DND-41 (cell line): ENCODE measurements at regions not wholly inside any gene's neighbourhood (a gene's known extent, or its start where the extent isn't known, plus 50 kb on each side); places are given as distances from the start of the nearest gene placed in this dataset.

Experiments
- ATAC-seq: fragments of 200-7000 bp; cut with Tn5 transposase; 3 replicates; pipeline ENCODE4 v1.9.1; 2021; ENCODE audit warnings: low read depth; ENCODE audit not compliant: insufficient read depth
- DNase-seq: peaks from one replicate; pipeline ENCODE4 v3.0.0-alpha.2; 2020
- H2AFZ ChIP-seq: 2 replicates; pipeline ENCODE4 v1.6.0; 2012; ENCODE audit warnings: low read depth, low read length
- H3K27ac ChIP-seq: 2 replicates; pipeline ENCODE4 v1.5.1; 2012; ENCODE audit warnings: low read length, inconsistent platforms
- H3K27me3 ChIP-seq: fragments of 200-600 bp; sonication (generic); 2 replicates; pipeline ENCODE4 v1.6.0; 2012; ENCODE audit warnings: low read length, mild to moderate bottlenecking, inconsistent platforms; ENCODE audit not compliant: insufficient read depth, poor library complexity
- H3K36me3 ChIP-seq: 2 replicates; pipeline ENCODE4 v1.5.1; 2012; ENCODE audit warnings: low read length, inconsistent platforms; ENCODE audit not compliant: insufficient read depth
- H3K4me1 ChIP-seq: 2 replicates; pipeline ENCODE4 v1.5.1; 2012; ENCODE audit warnings: mild to moderate bottlenecking, low read length; ENCODE audit not compliant: insufficient read depth
- H3K4me2 ChIP-seq: 2 replicates; pipeline ENCODE4 v1.6.0; 2012; ENCODE audit warnings: mild to moderate bottlenecking, moderate library complexity, low read length, inconsistent platforms; ENCODE audit not compliant: insufficient read depth
- H3K4me3 ChIP-seq, 2 experiments: fragments of 200-600 bp in 1 of 2; shearing (Covaris generic) in 1 of 2; 2 replicates each; pipeline ENCODE4 v1.5.1; 2012 to 2016; ENCODE audit warnings: inconsistent platforms in 2 of 2, low read length in 2 of 2, mild to moderate bottlenecking in 2 of 2, low read depth in 1 of 2, moderate library complexity in 1 of 2
- H3K79me2 ChIP-seq: 2 replicates; pipeline ENCODE4 v1.6.0; 2012; ENCODE audit warnings: low read length, inconsistent platforms; ENCODE audit not compliant: insufficient read depth
- H3K9ac ChIP-seq: 2 replicates; pipeline ENCODE4 v1.6.0; 2012; ENCODE audit warnings: low read depth, mild to moderate bottlenecking, inconsistent platforms, low read length, moderate library complexity
- H3K9me3 ChIP-seq: 2 replicates; pipeline ENCODE4 v1.5.1; 2012; ENCODE audit warnings: low read length, moderate library complexity, mild to moderate bottlenecking, inconsistent platforms; ENCODE audit not compliant: insufficient read depth, severe bottlenecking
- H4K20me1 ChIP-seq: 2 replicates; pipeline ENCODE4 v1.6.0; 2012; ENCODE audit warnings: low read length; ENCODE audit not compliant: insufficient read depth
- CTCF ChIP-seq: IDR thresholded peaks from 2 replicates; pipeline ENCODE4 v1.5.1; 2012; ENCODE audit warnings: borderline replicate concordance, low read length, moderate library complexity, mild to moderate bottlenecking; ENCODE audit not compliant: poor library complexity, severe bottlenecking; ENCODE audit errors: extremely low read depth
- EZH2 ChIP-seq: IDR thresholded peaks from 3 replicates; pipeline ENCODE4 v1.6.1; 2012; ENCODE audit warnings: borderline replicate concordance, low read depth, mild to moderate bottlenecking, moderate library complexity, low read length, inconsistent platforms; ENCODE audit not compliant: severe bottlenecking

GRCh38 chr6:134698228-134698627 lies 251.7 kb downstream of the ALDH8A1 start:
- ATAC-seq = no peak
- no peaks in the 10 kb centered on the region for H3K36me3 ChIP-seq
- H3K4me2 ChIP-seq = no peak overlapping the region
- H3K27ac ChIP-seq = no peak overlapping the region
- H3K4me3 ChIP-seq = no peak overlapping the region
- H3K79me2 ChIP-seq = no peaks in the 10 kb centered on the region
- H4K20me1 ChIP-seq = no peaks in the 10 kb centered on the region
- H3K4me1 ChIP-seq = no peaks in the 10 kb centered on the region
- DNase-seq = no peak
- H3K27me3 ChIP-seq = peaks cover 3% of the 10 kb centered on the region
- H2AFZ ChIP-seq = no peak overlapping the region
- no peak overlapping the region for H3K9ac ChIP-seq
- no peaks in the 10 kb centered on the region for H3K9me3 ChIP-seq
- no peak for TF ChIP-seq EZH2
- TF ChIP-seq CTCF = no peak

GRCh38 chr6:134692008-134692407 lies 257.9 kb downstream of the ALDH8A1 start:
- H3K9me3 ChIP-seq = no peaks in the 10 kb centered on the region
- peaks cover 7% of the 10 kb centered on the region for H3K27me3 ChIP-seq
- H3K79me2 ChIP-seq = no peaks in the 10 kb centered on the region
- no peak overlapping the region for H2AFZ ChIP-seq
- H3K4me2 ChIP-seq = no peak overlapping the region
- no peak overlapping the region for H3K27ac ChIP-seq
- no peak overlapping the region for H3K9ac ChIP-seq
- H3K4me3 ChIP-seq = no peak overlapping the region
- no peaks in the 10 kb centered on the region for H3K36me3 ChIP-seq
- H4K20me1 ChIP-seq = no peaks in the 10 kb centered on the region
- TF ChIP-seq EZH2 = no peak
- TF ChIP-seq CTCF = no peak
- no peaks in the 10 kb centered on the region for H3K4me1 ChIP-seq
- no peak for ATAC-seq
- no peak for DNase-seq

- H3K79me2 ChIP-seq = no peaks in the 10 kb centered on the region
- H3K9ac ChIP-seq = no peak overlapping the region
- DNase-seq (no peak), ATAC-seq (no peak; the same call in 2 of the 3 replicates)
- H4K20me1 ChIP-seq = no peaks in the 10 kb centered on the region
- no peak overlapping the region for H2AFZ ChIP-seq
- H3K27ac ChIP-seq = no peak overlapping the region
- TF ChIP-seq EZH2 = no peak
- no peak for TF ChIP-seq CTCF
- no peaks in the 10 kb centered on the region for H3K9me3 ChIP-seq
- no peaks in the 10 kb centered on the region for H3K36me3 ChIP-seq
- H3K27me3 ChIP-seq = peaks cover 7% of the 10 kb centered on the region
- no peak overlapping the region for H3K4me3 ChIP-seq
- H3K4me2 ChIP-seq = no peak overlapping the region
- H3K4me1 ChIP-seq = no peaks in the 10 kb centered on the region
Observed at GRCh38 chr6:134691180-134691579, 258.7 kb downstream of the ALDH8A1 start.

GRCh38 chr6:134690048-134690447 lies 259.9 kb downstream of the ALDH8A1 start:
- DNase-seq (no peak), ATAC-seq (no peak)
- H3K9ac ChIP-seq = no peak overlapping the region
- no peak overlapping the region for H2AFZ ChIP-seq
- peaks cover 7% of the 10 kb centered on the region for H3K27me3 ChIP-seq
- H3K27ac ChIP-seq = no peak overlapping the region
- H3K4me3 ChIP-seq = no peak overlapping the region
- no peaks in the 10 kb centered on the region for H3K79me2 ChIP-seq
- no peaks in the 10 kb centered on the region for H3K9me3 ChIP-seq
- TF ChIP-seq EZH2 = no peak
- no peak for TF ChIP-seq CTCF
- no peaks in the 10 kb centered on the region for H4K20me1 ChIP-seq
- no peak overlapping the region for H3K4me2 ChIP-seq
- H3K4me1 ChIP-seq = no peaks in the 10 kb centered on the region
- no peaks in the 10 kb centered on the region for H3K36me3 ChIP-seq
